GM12892 (cell line): ENCODE measurements at regions not wholly inside any gene's neighbourhood (a gene's known extent, or its start where the extent isn't known, plus 50 kb on each side); places are given as distances from the start of the nearest gene placed in this dataset.
"Not testable (repeated sequence)": the region's sequence is repeated elsewhere in the genome, so short reads cannot be mapped to it uniquely, and the experiment has no call there.

ENCODE experiments used
- POLR2A ChIP-seq: IDR thresholded peaks from 2 replicates; pipeline ENCODE4 v1.6.1; 2011; ENCODE audit warnings: low read depth, low read length, control low read depth
- POLR2AphosphoS5 ChIP-seq: IDR thresholded peaks from 2 replicates; pipeline ENCODE4 v1.6.1; 2011; ENCODE audit warnings: low read depth, low read length, control low read depth

- not testable (repeated sequence) for TF ChIP-seq POLR2A, POLR2AphosphoS5
Observed at GRCh38 chr11:100607761-100608160, 79.3 kb upstream of the ARHGAP42 start.
